ENCODE measurements at regions not wholly inside any gene's neighbourhood (a gene's known extent, or its start where the extent isn't known, plus 50 kb on each side); places are given as distances from the start of the nearest gene placed in this dataset.

DNA sequence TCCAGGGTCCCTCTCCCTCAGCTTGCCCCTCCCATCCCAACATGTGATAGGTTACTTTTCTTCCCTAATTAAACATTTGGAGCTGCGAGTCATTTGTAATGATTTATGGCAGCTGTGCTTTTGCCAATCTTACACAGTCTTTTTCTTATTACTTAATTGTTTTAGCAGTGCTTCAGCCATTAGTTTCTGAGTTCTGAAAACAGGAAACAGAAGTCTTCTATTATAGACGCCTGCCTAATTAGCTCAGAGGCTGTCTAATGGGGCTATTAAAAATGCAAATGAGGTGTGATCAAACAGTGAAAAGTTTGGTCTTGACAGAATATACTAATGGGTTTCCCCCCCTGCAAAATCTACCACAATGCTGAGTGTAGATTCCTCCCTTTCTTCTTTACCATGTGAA is 388.3 kb upstream of the CELF4 start:
- TF ChIP-seq, protein P1, sequence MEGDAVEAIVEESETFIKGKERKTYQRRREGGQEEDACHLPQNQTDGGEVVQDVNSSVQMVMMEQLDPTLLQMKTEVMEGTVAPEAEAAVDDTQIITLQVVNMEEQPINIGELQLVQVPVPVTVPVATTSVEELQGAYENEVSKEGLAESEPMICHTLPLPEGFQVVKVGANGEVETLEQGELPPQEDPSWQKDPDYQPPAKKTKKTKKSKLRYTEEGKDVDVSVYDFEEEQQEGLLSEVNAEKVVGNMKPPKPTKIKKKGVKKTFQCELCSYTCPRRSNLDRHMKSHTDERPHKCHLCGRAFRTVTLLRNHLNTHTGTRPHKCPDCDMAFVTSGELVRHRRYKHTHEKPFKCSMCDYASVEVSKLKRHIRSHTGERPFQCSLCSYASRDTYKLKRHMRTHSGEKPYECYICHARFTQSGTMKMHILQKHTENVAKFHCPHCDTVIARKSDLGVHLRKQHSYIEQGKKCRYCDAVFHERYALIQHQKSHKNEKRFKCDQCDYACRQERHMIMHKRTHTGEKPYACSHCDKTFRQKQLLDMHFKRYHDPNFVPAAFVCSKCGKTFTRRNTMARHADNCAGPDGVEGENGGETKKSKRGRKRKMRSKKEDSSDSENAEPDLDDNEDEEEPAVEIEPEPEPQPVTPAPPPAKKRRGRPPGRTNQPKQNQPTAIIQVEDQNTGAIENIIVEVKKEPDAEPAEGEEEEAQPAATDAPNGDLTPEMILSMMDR (IDR thresholded peaks at IDR 0.05), result no peak
- no peak for TF ChIP-seq EZH2 (IDR thresholded peaks at IDR 0.05)
- no peak for TF ChIP-seq EZH2phosphoT487 (IDR thresholded peaks at IDR 0.05)
